Cerebellar cortex (tissue), 1 donor: ENCODE measurements at regions not wholly inside any gene's neighbourhood (a gene's known extent, or its start where the extent isn't known, plus 50 kb on each side); places are given as distances from the start of the nearest gene placed in this dataset.

Source experiments
- DNase-seq: peaks from one replicate; pipeline ENCODE4 v3.0.0-alpha.2; 2015; ENCODE audit warnings: low spot score

DNA sequence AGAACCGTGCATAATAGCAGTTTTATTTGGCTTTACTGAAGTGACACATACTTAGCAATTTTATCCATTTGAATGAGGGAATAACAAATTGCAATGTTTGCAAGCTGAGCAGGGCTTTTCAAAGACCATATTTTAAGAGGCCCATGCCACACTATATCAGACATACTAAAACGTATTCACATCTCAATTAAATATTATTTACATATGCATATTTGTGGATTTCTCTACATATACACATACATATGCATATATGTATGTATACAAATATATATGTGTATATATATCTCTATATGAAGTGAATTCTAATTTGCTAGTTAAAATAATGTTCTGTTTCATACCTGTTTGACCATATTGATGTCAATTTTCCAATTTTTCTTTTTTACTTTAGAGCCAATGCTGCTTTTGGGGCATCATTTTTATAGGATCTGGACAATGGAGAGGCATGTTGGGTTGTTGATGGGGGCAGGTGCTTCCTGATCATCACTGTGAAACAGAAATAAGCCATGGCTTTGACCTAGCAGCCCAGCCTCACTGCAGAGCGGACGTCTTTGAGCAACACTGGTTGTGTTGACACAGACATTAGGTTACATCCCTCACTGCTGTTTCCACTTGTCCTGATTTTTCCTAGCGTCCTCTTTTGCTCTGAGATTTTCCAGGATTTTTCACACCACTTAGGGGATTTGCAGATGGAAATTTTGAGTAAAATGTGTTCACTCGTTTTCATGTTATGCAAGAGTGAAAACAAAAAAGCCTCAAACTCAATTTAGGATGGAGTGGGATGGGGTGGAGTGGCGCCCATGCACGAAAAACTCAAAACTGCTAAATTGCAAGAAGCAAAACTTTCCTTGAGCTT lies 56.9 kb downstream of the RDH14 start:
- no peak for DNase-seq

DNA sequence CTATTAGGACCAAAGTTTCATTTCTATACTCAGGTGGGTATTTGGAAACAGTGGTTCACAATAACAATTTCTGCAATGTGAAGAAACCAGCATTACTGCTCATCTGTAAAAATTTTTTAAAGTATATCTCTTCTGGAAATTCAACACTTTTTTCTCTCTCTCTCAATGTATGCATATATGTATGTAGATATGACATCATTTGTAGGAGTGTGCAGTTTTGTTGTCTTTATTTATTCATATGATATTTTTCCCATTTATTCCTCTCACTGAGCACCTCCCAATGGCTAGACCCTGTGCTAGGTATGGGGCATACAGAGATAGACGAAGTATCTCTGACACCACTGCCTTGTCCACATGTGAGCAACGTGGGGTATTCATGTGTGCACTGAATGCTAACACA lies 58.3 kb downstream of the RDH14 start:
- no peak for DNase-seq

DNA sequence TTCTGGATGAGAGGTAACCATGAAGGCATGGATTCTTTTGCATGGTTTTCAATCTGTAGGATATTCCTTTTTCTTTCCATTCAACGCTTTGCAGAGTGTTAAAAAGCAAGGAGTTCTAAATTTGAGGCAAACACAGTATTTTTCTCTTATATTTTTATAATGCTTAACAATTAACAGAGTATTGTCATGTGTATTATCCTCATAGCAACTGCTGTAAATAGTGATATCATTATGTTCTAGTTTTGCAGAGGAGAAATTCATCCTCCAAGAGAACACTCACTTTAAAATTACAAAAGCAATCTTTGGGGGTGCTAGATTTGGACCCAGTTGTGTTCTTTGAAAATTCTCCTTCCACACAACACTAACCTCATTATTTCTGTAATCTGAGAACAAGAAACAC lies 58.7 kb downstream of the RDH14 start:
- no peak for DNase-seq

DNA sequence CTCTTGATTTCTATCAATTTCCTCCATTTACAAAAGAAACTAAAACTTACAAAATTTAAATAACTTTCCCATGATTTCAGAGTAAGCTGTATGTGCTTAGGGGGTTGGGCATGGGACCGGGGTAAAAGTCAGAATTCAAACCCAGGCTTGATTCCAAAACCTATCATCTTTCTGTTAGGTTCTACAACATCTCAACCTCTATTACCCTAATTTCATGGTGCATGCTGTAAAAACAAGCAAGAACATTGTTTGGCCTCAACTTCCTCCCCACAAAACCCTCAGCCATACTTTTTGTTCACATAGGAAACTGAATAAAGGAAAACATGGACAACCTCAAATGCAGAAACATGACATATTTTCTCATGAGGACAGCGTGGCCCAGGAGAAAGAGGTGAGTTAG lies 59.3 kb downstream of the RDH14 start:
- no peak for DNase-seq

DNA sequence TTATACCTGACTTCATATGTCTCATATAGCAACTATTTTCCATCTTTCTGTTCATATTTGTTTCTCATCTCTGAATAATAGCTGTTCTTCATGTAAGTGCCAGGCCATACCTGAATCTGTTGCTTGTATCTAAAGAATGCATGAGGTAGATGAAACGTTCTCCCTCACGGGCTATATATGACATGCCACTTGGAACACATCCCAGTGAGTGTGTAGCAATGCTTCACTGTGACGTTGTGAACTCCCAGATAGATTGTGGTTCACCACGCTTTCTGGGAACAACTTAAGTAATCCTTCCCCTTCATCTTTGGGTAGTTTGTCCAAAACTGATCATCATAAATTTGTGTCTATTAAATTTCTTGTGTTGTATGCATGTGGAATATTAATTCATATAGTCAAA lies 60.1 kb downstream of the RDH14 start:
- DNase-seq = no peak

DNA sequence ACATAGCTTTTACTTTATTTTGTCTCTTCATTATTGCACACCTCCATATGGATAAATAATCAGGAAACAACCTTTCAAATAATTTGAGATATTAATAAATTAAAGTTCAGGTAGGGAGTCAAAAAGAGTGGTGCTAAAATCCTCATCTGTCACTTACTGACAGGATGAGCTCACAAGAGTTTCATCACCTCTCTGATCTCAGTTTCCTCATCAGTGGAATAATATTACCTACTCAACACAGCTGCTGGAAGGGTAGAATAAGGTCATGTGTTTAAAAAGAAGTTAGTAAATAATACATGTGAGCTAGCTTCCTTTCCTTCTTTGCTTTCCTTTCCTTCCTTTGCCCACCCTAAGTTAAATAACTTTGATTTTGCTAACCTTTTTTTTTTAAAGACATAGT lies 61.9 kb downstream of the RDH14 start:
- DNase-seq = no peak

DNA sequence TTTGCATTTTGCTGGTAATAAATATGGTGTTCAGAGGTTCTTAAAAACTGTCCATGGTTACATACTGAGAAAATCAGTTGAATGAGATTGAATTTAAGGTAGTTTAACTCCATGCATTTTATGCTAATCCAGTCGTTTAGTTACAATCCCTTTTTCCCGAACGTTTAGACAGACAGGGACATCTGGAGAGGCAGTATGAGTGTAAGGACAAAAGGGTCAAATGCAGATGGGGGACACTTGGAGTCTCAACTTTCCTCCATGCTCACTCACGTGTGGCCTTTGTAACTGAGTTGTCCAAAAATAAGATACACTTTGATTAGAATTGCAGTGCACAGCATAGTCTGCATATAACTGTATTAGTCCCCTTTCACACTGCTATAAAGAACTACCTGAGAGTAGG lies 63.9 kb downstream of the RDH14 start:
- DNase-seq = no peak

DNA sequence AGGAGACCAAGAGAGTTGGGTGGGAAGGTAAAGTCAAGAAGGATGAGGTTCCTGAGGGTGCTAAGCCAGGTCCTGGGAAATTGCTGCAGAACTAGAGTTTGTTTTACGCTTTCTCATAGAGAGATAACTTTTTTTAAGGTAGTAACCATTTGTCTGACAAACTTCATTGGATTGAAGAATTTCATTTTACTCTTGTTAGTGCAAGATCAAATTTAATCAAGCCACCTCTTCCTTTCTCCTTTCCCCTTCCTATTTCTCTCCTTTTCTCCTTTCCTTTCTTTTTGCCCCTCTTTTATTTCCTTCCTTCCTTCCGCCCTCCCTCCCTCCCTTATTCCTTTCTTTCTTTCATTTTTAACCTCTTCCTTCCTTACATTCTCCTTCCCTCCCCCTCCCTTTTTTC lies 65.4 kb downstream of the RDH14 start:
- DNase-seq = no peak

DNA sequence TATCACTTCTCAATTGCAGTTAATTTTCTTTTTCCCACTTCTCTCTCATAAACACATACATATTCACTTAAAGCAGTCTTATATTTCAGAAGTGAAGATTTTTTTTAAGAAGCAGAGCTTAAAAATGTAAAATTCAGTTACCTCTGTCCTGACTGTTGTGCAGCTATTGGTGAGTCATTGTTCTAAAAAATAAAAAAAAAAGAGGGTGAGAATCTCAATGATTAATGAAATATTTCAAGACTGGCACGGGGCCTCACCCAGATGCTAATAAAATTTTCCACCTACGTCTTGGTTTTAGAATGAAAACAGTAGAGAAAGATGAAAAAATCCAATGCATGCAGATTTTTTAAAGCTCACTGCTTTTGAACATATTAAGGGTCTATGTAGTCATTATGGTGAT lies 67.7 kb downstream of the RDH14 start:
- DNase-seq = no peak

DNA sequence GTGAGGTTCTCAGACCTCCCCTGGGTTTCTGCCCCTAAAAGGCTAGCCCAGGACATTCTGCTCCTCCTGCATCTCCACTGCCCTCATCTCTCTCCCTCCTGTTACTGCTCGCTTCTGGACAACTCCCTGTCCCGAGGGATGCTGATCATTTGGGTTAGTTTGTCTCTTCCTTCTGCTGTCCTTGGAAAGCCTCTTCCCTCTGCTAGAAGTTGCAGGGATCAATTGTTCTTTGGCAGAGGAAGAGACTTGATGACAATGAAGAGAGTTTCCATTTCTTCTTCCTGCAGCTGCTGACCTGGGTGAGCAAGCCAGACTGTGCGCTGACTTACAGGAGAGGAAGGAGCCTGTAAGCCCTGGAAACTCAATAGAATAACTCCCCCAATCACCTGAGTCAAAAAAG lies 68.9 kb downstream of the RDH14 start:
- DNase-seq = no peak

DNA sequence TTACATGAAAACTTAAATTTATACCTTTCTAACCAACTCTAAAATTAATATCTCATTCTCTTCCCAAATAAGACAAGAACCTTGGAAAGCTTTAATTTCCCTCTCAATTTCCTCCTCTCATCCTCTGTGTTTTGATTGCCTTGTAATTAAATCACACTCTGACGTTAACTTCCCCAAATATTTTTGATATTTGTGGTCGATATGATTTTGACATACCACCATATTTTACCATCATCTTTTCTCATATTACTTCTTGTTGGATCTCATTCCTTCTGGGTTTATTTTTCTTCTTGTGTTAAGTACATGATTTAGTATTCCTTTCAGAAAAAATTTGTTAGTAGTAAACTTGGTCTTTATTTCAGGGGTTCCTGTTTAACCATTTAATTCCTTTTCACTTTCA lies 69.6 kb downstream of the RDH14 start:
- DNase-seq = no peak

DNA sequence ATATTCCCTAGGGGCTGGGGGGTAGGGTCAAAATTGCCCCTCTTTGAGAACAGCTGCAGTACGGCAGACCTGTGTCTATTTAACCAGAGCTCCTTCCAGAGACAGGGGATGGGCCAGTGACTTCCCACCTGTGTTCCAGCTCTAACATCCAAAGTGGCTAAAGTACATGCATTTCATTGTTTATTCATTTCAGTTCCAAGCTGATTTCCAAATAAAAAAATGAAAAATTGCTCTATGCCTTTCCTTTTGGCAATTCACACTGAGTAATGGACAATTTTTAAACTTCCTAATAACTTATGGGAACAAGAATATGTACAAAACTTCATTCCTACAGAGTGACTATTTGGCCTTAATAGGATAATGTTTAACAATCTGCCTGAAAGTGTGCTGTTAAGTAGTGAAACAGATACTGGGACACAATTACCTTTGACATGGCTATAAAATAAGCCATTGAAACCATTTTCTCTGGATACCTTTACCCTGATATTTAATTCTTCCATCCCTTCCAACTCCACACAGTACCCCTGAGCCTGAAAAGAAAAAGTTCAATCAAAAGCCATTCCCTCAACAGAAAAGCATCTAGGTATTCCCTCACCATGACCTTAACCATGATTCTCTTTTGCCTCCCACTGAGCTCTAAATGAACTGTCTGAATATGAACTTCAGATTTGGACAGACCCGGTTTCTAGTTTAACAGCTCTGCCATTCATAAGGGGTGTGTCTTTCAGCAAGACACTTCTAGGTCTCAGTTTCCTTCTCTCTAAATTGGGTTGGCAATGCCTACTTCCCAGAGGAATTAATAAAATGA lies 73.1 kb downstream of the RDH14 start:
- DNase-seq = no peak

DNA sequence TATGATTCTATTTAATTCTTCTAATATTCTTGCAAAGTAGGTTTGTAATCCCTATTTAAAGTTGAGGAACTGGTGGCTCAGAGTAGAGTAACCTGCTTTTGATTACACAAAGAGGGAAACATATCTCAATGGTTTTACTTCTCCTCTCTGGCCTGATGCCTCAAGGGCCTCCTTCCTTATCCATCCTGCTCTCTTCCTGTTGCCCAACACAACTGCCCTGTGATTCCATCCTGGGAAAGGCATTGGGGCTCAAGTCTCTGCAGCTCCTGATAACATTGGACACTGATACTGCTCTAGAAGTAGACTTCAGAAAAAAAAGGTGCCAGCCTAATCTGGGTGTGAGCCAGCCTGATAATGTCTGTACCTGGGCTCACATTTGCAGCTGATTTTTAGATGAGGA lies 75.8 kb downstream of the RDH14 start:
- DNase-seq = no peak

DNA sequence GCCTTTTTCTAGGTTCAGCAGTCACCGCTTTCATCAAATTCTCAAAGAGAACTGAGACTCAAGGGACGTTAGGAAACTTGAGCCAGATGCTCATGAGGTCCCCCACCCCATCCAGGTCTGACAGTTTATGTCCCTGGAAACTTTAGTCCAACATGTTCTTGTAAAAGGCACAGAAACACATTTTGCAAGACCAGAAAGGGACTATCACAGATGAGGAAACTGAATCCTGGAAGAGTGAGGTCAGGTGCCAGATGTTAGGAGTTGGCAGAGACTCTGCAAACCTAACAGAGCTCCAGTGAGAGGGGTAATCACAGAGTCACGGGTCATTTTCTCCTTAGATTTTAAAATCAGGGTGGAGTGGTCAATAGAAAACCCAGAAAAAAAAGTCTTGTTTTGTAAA lies 76.6 kb downstream of the RDH14 start:
- no peak for DNase-seq

DNA sequence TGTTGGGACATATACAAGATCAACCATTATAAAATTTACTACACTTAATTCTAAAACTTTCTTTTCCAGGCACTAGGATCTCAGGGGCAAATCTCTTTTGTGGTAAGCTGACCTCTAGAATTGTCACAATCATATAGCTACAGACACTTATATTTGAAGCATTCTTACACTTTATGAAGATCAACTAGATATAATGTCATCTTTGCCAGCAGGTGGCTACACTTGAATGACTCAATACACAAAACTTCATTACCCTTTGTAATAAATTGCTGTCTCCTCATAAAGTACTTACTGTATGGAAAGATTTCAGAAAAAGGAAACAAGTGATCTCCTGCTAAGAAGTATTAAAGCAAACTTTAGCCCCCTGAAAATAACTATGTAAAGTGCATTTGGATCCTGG lies 77.8 kb downstream of the RDH14 start:
- no peak for DNase-seq

DNA sequence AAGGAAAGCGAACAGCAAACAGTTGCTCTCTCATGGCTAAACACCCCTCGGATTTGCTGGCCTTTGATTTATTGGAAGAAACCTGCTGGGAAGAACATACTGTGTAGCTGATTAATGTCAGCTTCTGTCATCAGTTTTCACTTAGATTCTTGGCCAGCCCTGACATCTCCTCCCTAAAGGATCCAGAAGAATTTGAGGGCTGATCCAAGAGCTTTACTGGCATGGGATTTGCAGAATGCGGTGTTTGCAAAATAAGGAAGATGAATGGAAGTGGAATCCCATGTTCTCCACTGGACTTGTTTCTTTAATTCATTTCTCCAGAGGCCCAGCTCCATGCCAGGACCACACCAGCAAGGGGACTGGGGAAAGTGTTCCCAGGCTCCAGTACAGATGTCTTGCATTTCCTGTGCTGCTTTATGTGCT lies 80.5 kb downstream of the RDH14 start:
- no peak for DNase-seq

DNA sequence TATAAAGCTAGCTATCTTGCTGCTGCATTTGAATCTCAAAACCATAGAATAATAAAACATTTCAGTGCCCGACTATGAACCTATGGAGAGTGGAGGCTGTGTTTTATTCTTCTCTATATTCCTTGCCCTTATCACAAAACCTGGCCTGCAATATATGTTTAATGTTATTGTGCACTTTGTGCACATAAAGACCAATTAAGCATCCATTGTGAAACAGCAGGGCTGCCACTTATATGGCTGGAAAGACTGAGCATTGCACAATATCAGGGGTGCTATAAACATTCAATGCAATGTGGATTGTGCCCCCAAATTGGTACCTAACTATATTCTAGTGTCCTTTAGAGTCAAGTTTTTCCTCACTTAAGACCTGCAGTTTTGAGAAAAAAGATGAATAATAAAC lies 83.2 kb downstream of the RDH14 start:
- DNase-seq = no peak

DNA sequence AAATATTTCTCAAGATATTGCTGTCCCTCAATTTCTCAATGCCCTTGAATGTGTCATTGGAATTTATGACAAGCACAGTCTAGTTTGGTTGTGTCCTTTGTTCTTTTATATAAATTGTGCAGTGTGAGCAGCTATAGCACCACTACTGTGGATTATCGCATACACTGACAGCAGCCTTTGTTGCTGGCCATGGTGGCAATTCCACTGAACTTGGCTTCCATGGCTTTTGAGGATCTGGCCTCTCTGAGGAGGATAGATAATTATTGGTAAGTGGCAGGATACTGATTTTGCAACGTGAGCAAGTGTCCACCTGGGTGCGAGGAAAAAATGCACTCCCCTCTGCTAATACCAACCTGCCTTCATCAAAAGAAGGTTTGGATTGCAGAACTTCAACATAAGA lies 84.0 kb downstream of the RDH14 start:
- DNase-seq = no peak

DNA sequence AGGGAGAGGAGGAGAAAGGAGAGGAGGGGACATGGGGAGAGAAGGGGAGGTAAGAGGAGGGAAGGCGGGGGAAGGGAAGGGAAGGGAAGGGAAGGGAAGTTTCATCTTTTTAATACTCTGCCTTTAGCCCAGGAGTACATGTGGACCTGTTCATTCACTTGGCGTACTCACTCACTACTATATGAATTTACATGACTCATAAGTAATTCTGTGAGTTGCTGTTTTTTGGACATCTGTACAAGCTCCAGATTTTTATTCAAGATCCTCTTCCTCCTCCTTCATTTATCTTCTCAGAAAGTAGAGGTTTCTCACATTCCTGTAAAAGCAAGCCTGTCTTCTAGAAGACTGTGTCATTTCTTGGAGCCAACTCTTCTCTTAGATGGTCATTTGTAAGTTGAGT lies 84.6 kb downstream of the RDH14 start:
- no peak for DNase-seq

DNA sequence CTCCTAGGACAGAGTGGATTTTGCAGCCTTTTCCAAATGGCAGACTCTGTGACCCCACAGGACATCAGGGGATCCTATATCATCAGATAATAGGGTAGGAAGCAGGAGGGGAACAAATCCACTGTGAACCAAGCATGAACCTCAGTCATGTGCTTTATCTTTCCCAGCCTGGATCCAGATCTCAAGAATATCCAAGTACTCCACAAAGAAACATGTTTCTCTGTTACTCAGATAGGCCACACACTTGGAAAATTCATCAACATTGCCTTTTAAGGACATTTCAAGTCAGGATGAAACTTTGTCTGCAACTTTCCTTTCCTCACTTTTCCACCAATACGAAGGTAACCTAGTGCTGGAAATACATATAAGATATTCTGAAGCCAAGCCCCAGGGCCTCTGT lies 85.8 kb downstream of the RDH14 start:
- DNase-seq = no peak

DNA sequence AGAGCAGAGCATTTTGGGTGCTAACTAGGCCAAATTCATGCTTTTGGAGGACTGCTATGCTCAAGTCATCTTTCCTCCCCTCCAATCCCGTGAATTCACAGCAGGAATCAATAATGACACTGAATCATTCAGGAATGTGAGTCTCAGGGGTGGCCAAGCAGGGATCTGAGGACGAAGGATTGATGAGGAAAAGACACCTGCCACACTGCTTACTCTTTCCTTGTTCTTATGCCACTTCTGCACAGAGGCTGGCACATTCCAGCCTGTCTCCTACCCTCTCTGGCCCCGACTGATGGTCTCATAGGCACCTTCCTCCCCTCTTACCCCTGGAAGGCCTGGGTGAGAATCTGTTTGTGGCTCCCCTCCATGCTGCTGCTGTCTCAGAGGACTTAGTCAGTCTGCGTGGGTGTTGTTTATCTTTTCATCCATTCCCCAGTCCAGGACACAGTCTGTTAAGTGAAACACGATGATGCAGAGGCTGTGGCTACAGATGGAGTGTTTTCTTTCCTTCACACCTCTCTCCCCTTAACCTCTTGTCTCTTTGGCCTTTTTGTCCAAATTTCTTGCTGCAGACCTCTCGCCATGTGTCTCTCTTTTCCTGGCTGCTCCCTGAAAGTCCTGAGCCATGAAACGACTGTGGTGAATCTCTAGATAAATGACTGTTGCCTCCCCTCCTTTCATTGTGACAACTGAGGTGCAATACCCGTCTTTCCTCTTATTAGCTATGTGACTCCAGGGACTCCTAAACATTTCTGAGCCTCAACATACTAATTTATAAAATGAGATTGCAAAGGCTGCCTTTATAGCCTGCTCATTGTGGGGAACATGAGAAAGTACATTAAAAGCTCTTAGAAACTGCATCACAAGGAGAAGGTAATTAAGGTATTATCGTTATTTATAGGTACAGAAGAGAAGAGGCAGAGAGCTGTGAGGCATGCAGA lies 86.9 kb downstream of the RDH14 start:
- DNase-seq = no peak

DNA sequence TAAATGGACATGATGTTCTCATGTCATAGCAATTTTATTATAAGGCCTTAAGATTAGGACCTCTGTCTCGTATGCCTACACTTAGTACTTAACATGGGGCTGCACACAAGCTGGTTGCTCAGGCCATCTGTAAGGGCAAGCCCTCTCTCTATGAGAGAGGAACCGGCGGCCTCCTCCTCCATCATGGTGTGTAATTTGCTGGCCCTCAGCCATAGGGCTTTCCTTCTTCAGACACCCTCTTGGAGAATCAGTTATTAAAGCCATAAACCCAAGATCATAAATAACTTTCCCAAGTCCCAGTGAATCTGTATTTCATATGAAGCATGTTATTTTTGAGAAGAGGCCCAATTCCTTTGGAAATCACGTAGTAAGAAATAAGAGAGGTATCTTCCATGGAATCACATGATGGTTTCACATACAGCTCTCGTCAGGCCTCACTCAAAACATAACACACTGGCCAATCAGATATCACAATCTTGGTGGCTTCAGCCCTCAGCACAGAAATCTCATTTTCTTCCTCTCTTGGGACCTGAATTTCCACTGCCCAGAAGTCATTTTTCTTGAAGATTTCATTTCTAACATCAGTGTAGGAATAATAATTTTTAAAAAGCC lies 92.6 kb downstream of the RDH14 start:
- DNase-seq = no peak
